GM21723 (cell line): ENCODE measurements at regions not wholly inside any gene's neighbourhood (a gene's known extent, or its start where the extent isn't known, plus 50 kb on each side); places are given as distances from the start of the nearest gene placed in this dataset.
"Not testable (repeated sequence)": the region's sequence is repeated elsewhere in the genome, so short reads cannot be mapped to it uniquely, and the experiment has no call there.

ENCODE experiments used
- ATAC-seq: cut with Tn5 transposase; IDR thresholded peaks from one replicate; pipeline ENCODE4 v1.9.1; 2021; ENCODE audit warnings: mild to moderate bottlenecking, moderate library complexity; ENCODE audit not compliant: unreplicated experiment

DNA sequence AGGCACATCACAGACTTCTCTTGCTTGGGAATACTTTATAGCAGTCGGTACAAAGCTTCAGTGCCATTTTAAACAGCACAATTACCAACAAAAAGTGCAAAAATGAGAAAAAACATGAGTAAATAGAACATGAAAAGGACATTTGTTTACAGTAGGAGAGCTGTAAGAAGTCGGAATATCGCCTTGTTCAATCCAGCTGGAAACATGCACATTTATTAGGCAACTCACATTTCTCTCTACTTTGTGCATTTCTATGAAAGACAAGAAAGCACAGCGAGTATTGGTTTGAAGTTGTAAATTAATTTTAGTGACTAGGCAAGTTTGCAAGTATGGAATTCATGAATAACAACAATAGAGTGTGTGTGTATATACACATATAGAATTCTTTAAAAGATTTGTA lies 484.7 kb downstream of the DACH1 start:
- no peak for ATAC-seq

DNA sequence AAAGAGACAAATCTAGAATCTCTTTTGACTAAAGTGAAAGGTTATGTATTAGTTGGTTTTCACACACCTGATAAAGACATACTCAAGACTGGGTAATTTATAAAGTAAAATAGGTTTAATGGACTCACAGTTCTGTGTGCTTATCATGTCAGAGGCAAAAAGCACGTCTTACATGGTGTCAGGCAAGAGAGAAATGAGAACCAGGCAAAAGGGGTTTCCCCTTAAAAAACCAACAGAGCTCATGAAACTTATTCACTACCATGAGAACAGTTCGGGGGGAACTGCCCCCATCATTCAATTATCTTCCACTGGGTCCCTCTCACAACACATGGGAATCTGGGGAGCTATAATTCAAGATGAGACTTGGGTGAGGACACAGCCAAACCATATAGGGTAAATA lies 486.8 kb downstream of the DACH1 start:
- no peak for ATAC-seq

DNA sequence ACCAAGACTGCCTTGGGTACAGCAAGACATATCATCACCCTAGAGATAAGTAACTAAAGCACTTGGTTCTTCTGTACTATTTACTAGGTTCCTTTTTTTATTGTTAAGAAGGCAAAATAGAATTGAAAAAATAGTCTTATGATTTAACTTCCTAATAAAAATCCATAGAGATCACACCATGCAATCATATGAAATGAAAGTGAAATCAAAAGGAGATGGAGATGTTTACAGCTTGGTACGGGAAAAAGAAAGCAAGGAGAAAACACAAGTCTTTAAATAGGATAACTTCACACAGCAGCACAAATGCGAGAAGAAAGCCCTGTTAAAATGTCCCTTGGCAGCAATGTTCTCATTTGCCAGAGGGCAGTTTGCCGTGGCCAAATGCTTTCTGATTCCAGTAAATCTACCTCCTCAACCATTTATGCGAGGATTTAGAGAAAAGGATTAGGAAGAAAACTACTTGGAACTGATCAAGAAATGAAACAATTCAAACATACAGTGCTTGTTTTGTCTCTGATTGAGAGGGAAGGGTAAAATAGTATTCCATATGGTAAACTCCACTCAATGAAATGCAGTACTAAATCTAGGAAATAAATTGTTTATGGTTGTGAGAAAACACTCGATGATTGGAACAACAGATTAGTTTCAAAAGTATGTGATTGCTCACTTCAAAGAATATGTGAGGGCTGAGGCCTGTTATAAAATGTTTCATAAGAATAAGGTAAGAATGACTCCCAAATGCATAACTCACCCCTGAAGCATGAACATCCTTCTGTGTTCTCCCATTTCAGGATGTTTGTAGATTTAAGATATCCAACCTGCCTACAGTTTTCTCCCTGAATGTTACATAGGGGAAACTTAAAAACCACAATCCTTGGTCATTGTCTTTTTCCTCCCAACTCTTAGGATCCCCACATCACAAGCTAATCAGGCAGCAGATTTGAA lies 487.8 kb downstream of the DACH1 start:
- no peak for ATAC-seq

DNA sequence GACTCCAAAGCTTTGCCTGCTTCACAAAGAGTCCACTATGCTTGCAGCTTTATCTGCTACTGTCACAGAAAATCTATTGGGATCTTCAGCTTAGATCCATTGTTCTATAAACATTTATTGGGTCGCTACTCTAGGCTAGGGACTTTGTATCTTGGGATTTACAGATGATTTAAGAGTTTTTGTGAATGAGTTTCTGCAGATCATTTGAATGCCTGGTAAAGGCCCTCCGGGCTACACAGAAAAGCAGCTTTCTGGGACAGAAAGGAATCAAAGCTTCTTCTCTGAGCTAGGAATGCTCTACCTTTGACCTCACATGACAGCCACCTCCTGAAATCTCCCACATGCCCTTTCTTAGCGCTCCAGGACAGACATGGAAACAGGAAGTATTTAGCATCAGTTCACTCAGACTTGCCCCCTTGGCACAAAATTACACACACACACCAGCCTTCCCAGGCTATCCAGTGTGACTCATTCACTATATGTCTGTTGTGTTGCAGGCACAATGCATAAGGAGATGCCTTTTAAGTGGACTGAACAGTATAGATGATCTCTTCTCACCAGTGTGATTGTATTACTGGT lies 492.4 kb downstream of the DACH1 start:
- ATAC-seq = no peak

DNA sequence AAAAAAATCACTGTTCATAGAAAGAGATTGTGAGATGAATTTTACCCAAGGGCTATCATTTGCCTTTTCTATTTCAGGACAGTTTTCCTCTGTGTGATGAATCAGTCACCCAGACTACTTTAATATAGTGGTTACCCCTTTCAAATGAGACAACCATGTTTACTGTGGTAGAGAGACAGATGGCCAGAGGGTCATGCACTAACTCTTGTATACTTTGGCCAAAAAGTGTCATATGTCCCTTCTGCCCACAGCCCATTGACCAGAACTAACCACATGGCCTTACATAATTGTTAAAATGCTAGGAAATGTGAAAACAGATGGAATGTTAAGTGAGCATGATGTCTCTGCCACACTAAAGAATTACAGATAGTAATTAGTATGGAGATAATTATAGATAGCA lies 498.7 kb downstream of the DACH1 start:
- ATAC-seq = no peak

DNA sequence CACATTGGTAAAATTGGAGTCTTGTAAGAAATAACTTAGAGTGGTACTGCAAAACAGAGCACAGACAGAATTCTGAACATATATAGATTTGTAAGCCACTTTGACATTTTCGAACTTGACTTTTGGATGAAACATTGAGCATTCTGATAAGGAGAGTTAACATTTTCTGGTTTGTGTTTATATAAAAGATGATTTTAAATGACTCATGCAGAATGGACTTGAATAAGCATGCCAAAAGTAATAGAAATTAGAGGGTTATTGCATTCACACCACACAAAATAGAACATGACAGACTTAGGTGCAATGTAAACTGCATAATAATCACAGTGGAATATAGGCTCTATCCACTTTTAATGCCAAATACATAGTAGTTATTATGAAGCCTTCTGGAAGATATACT lies 507.0 kb downstream of the DACH1 start:
- no peak for ATAC-seq

DNA sequence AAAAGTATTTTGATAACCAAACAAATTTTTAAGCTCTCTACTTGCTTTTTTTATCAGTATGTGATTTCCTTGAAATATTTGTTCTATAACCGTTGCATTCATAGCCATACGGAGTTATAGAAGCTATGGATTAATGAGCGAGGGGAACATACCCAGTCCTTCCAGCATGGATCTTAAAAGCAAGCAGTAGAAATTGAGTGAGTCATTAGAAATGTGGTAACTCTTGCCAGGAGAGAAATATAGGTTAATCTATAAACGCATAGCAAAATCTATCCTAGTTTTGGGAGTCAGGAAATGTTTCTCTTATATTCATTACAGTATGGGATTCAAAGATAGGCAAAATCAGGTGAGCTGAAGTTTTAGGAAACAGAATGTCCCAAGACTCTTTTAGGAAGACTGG lies 507.4 kb downstream of the DACH1 start:
- no peak for ATAC-seq

DNA sequence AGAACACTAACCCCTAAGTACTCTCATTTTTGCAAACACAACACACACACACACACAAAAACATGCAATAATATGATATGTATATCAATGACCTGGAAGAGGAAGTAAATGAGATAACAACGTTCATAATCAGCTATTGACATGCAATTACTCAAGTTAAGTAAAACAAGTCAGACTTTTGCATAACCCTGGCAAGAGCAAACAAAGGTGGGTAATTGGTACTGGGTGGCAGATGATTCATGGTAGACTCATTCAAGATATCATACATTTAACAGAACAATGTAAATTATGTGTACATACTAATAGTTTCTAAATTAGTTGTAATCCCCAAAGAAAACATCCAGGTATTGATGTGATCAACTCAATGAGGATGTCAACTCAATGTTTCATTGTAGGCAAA lies 508.8 kb downstream of the DACH1 start:
- ATAC-seq = no peak

DNA sequence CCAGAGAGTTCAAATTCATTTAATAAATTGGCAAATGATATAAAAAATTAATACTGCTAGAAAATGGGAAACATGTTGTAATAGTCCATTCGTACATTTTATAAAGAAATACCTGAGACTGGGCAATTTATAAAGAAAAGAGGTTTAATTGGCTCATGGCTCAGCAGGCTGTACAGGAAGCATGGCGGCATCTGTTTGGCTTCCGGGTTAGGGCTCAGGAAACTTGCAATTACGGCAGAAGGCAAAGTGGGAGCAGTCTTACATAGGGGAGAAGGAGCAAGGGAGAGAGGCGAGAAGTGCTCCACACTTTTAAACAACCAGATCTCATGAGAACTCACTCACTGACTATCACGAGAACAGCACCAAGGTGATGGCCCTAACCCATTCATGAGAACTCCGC lies 512.0 kb downstream of the DACH1 start:
- no peak for ATAC-seq

DNA sequence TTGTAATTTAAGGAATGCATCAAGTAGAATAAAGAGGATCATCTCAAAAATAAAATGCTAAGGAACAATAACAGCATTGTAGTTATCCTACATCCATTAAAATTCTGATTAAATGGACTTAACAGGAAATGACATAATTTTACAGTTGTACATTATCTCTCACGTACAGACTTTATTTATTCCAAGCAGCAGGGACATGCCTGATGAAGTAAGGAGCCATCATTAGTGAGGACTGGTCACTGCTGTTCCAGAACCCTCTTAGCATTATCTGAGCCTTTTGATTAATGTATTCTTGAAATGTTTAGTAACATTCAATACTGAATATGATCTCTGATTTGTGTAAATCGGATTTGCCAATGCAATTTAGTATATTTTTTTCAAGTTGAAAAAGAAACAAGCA lies 516.1 kb downstream of the DACH1 start:
- ATAC-seq = no peak

DNA sequence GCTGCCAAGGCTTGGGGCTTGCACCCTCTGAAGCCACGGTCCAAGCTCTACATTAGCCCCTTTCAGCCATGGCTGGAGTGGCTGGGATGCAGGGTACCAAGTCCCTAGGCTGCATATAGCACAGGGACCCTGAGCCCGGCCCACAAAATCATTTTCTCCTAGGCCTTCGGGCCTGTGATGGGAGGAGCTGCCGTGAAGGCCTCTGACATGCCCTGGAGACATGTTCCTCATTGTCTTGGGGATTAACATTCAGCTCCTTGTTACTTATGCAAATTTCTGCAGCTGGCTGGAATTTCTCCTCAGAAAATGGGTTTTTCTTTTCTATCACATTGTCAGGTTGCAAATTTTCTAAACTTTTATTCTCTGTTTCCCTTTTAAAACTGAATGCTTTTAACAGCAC lies 521.1 kb downstream of the DACH1 start:
- ATAC-seq = not testable (repeated sequence)

DNA sequence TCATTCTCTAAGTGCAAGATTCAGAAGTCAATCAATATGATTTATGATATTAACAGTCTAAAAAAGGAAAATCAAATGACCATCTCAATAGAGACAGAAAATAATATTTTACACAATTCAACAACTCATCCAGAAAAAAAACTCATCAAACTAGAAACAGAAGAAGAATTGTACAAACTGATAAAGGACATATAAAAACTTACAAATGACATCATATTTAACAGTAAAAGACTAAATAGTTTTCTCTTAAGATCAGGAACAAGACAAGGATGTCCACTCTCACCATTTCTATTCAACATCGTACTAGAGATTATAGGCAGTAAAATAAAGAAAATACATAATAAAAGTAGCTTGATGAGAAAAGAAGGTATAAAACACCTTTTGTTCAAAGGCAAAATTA lies 527.3 kb downstream of the DACH1 start:
- ATAC-seq = no peak

DNA sequence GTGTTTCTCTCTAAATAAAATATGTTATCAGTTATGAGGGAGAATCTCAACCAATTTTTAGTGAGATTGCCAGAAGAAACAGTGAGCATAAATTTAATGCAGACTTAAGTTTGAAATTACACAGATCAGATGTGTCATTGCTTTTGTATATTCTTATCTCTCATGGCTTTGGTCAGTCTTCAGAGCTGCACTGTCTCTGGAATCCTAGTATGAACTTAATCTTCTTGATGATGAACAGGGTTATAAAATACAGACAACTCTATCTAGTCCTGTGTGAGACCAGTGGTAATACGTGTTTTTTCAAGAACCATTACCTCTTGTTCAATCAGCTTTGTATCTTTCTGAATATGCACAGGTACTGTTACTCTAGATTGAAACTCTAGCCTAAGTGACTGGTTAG lies 528.0 kb downstream of the DACH1 start:
- no peak for ATAC-seq

DNA sequence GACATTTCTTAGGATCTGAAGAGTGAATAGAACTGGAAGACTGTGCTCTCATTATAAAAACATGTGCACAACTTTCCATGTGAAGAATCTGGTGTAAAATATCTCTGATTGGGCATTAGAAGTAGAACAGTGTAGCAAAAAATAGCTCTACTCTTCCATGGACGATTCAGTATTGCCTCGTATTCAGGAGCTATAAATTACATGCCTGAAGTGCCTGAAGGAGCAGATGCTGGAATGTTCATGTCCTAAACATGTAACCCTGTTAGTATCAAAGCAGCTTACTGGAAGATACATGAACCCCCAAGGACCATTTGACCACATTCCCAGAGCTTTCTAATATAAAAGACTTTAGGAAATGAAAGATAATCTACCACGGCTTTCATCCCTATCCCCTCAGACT lies 528.9 kb downstream of the DACH1 start:
- no peak for ATAC-seq

DNA sequence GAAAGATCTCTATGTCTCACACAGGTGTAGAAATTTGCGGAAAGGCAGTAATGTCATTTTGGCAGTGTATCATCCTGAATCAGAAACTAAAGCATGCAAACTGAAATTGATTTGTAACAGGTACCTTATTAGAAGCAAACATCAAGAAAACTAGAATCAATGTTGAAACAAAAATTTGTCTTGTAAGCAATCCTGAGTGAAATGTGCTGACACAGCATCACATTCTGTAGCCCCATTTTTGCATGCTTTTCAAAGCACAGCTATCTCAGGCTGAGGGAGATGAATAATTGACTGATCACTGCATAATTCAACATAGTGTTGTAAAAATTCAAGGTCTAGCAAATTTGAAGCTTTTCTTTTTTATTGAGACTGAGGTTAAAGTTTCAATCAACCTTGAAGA lies 539.7 kb downstream of the DACH1 start:
- no peak for ATAC-seq

DNA sequence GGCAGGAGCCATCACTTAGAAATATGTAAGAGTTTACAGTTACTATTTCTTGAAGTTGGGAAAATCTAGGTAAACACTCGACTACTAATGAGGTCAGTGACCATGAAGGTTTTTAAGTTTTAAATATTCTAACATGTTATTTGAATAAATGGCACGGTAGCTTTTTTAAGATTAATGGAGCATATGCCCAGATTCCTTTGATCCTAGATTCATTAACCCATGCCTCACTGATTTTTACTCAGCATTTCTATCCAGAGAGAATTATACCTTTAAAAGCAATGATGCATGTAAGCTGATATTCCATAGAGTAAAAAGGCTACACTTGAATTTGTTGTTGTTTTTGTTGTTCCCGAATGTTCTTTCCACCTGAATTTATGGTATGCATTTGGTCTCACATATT lies 541.4 kb downstream of the DACH1 start:
- no peak for ATAC-seq

DNA sequence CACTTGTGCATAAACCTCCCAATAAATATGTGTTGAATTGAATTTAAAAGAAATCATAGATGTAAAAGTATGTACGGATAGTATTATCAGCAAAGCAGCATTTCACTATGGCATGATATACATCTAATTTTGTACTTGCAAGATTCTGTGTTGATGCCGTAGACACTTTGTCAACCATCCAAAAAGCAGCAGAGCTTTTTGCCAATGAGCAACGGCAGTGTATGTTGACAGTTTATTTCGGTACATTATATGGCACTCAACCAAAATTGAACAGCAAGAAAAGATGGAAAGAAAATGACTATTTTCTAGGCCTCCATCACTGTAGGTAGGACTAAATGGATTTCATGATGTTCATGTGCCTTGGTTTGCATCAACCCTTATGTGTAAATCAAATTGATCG lies 543.7 kb downstream of the DACH1 start:
- ATAC-seq = no peak

DNA sequence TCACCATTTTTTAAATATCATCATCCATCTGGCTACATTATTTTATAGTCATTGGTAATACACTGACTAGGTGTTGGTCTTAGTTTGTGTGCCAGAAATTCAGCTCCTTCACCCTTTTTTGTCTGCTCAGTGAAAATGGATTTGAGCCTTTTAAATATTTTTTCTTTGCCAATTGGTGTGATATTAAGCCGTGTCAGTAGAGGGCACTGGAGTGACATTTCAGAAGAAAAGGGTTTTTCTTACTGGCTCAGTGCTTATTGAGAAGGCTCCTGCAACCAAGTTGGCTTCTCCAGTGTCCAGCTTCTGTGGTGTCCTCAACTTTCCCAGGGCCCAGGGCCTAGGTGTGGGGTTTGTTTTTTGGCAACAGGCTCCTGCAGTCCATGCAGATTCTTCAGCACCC lies 546.6 kb downstream of the DACH1 start:
- ATAC-seq = no peak

DNA sequence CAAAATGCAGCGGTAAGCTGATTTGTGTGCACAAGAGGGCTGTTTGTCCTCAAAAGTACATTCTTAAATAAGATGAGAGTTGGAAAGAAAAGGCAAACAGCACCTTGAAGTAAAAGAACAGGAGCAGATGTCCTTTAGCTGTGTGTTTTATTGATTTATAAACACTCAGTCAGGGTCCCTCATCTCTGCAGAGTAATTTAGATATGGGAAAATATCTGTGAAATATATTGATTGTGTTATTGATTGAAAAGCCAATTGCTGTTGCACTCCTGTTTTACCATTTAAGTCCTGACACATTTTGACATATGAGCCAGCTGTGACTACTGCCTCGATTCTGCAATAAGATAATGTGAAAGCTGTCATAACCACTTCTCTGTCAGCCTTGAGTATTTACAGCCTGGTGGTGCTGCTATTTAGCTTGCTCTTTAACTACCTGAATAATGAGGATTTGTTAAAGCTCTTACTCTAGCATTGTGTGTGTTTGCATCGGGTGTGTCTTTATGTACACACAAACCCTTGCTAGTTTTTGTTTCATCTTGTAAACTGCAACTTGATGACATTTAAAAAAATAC lies 550.1 kb downstream of the DACH1 start:
- ATAC-seq = no peak

DNA sequence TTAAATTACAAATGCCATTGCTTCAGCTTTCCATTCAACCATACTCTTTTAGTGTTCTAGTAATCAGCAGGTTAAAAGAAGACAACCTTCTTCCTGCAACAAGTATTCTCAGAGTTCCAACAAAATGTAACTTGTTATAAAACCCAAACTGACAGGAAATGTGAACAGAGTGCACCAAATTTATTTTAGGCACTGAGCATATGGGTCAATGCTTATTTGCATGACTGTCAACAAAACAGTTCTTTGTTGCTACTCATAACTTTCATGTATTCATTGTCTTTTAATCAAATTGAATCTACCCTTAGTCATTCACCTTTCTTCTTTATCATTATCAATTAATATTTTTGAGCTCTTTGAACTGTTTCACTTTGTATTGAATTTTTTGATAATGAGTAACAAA lies 554.1 kb downstream of the DACH1 start:
- ATAC-seq = no peak

DNA sequence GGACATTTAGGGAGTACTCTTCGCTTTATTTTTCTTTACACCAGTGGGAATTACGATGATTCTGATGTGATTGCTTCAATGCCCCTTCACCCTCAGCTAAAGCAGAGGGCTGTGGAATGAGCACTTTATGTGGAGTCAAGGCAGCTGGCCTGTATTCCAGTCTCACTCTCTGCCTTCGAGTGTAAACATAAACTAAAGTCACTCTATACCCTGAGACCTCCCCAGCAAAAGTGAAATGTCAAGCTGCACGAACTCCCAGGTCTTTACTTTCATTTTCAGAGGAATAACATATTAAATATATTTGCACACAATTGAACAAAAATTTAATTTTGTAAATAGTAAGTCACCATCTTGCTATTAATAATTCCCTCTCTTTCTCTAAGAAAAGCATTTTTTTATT lies 557.1 kb downstream of the DACH1 start:
- no peak for ATAC-seq

DNA sequence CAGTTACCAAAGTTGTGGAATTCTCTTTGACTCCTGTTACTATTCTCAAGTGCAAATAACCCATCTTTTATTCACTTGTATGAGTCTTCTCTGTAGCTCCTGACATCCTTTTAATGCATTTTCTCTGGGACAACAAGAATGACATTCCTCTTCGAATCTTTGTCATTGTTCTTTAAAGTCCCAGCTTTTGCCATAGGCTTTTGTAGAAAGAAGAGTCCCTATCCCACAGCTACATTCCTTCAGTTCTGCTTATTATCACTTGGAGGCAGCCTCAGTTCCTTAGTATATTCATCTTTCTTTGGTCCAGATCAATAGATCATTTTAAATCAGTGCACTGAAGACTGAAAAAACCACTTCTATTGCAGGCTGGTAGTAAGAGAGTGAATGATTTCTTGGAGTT lies 560.2 kb downstream of the DACH1 start:
- ATAC-seq = no peak
